Mesenchymal stem cell (in vitro differentiated cells and primary cell): ENCODE measurements at regions not wholly inside any gene's neighbourhood (a gene's known extent, or its start where the extent isn't known, plus 50 kb on each side); places are given as distances from the start of the nearest gene placed in this dataset.

Source experiments
- DNase-seq: peaks from one replicate; pipeline ENCODE4 v3.0.0-alpha.2; 2013
- H2AFZ ChIP-seq: one replicate; pipeline ENCODE4 v1.6.1; 2013; ENCODE audit warnings: low read depth, mild to moderate bottlenecking, control low read depth, inconsistent platforms, low read length, moderate library complexity
- H2AK5ac ChIP-seq: 2 replicates; pipeline ENCODE4 v1.6.1; 2013; ENCODE audit warnings: low read length, moderate library complexity, mild to moderate bottlenecking, inconsistent platforms; ENCODE audit not compliant: severe bottlenecking
- H2BK120ac ChIP-seq: one replicate; pipeline ENCODE4 v1.6.1; 2013; ENCODE audit warnings: low read depth, mild to moderate bottlenecking, inconsistent platforms, low read length, moderate library complexity
- H2BK12ac ChIP-seq, 2 experiments: one replicate each; pipeline ENCODE4 v1.6.1; 2013; ENCODE audit warnings: inconsistent platforms in 2 of 2, low read length in 2 of 2, mild to moderate bottlenecking in 2 of 2, moderate library complexity in 2 of 2, control low read depth in 1 of 2
- H2BK15ac ChIP-seq: one replicate; pipeline ENCODE4 v1.6.1; 2013; ENCODE audit warnings: mild to moderate bottlenecking, low read depth, inconsistent platforms; ENCODE audit not compliant: poor library complexity, severe bottlenecking
- H2BK5ac ChIP-seq: 2 replicates; pipeline ENCODE4 v1.6.1; 2013; ENCODE audit warnings: low read depth, mild to moderate bottlenecking, low read length, control low read depth, inconsistent platforms; ENCODE audit not compliant: poor library complexity, severe bottlenecking
- H3K14ac ChIP-seq, 2 experiments: one replicate each; pipeline ENCODE4 v1.6.1; 2013; ENCODE audit warnings: inconsistent platforms in 2 of 2, low read length in 2 of 2, control low read depth in 1 of 2, mild to moderate bottlenecking in 1 of 2, moderate library complexity in 1 of 2
- H3K18ac ChIP-seq, 2 experiments: one replicate each; pipeline ENCODE4 v1.6.1; 2013; ENCODE audit warnings: inconsistent platforms in 2 of 2, low read length in 2 of 2, control low read depth in 1 of 2, low read depth in 1 of 2, mild to moderate bottlenecking in 1 of 2
- H3K23ac ChIP-seq, 2 experiments: one replicate each; pipeline ENCODE4 v1.6.1; 2013; ENCODE audit warnings: inconsistent platforms in 2 of 2, low read length in 2 of 2, mild to moderate bottlenecking in 2 of 2, moderate library complexity in 2 of 2, control low read depth in 1 of 2
- H3K27ac ChIP-seq: 2 replicates; pipeline ENCODE4 v1.5.1; 2013; ENCODE audit warnings: mild to moderate bottlenecking, moderate library complexity, low read length, control low read depth, inconsistent platforms; ENCODE audit not compliant: poor library complexity, severe bottlenecking
- H3K27me3 ChIP-seq, 2 experiments: 2 replicates each; pipeline versions ENCODE4 v1.6.1 to v1.7.0; 2013; ENCODE audit warnings: low read length in 2 of 2, mild to moderate bottlenecking in 2 of 2, moderate library complexity in 2 of 2, control low read depth in 1 of 2, inconsistent platforms in 1 of 2; ENCODE audit not compliant: control insufficient read depth in 1 of 2, insufficient read depth in 1 of 2
- H3K36me3 ChIP-seq, 2 experiments: 2 replicates each; pipeline versions ENCODE4 v1.6.1 to v1.7.0; 2013; ENCODE audit warnings: low read length in 2 of 2, control low read depth in 1 of 2, inconsistent platforms in 1 of 2, low read depth in 1 of 2, mild to moderate bottlenecking in 1 of 2; ENCODE audit not compliant: insufficient read depth in 2 of 2, control insufficient read depth in 1 of 2
- H3K4ac ChIP-seq, 2 experiments: one replicate each; pipeline ENCODE4 v1.6.1; 2013; ENCODE audit warnings: inconsistent platforms in 2 of 2, low read length in 2 of 2, mild to moderate bottlenecking in 2 of 2, moderate library complexity in 2 of 2, control low read depth in 1 of 2, low read depth in 1 of 2
- H3K4me1 ChIP-seq: 2 replicates; pipeline ENCODE4 v1.6.1; 2013; ENCODE audit warnings: low read depth, low read length, control low read depth; ENCODE audit not compliant: control insufficient read depth, insufficient read depth
- H3K4me2 ChIP-seq: 2 replicates; pipeline ENCODE4 v1.6.1; 2013; ENCODE audit warnings: low read length, mild to moderate bottlenecking, inconsistent platforms; ENCODE audit not compliant: poor library complexity, severe bottlenecking
- H3K4me3 ChIP-seq, 2 experiments: 2 replicates each; pipeline versions ENCODE4 v1.5.1 to v1.7.0; 2013; ENCODE audit warnings: low read length in 2 of 2, mild to moderate bottlenecking in 2 of 2, control low read depth in 1 of 2, low read depth in 1 of 2; ENCODE audit not compliant: insufficient read depth in 1 of 2
- H3K79me1 ChIP-seq: replicated peaks from 2 replicates; pipeline ENCODE4 v1.6.1; 2013; ENCODE audit warnings: mild to moderate bottlenecking, control low read depth, low read length, inconsistent platforms; ENCODE audit not compliant: poor library complexity, severe bottlenecking
- H3K9ac ChIP-seq: 2 replicates; pipeline ENCODE4 v1.7.0; 2013; ENCODE audit warnings: mild to moderate bottlenecking, low read length, moderate library complexity
- H3K9me3 ChIP-seq: 2 replicates; pipeline ENCODE4 v1.7.0; 2013; ENCODE audit warnings: mild to moderate bottlenecking, low read length; ENCODE audit not compliant: control insufficient read depth
- H4K8ac ChIP-seq: one replicate; pipeline ENCODE4 v1.6.1; 2013; ENCODE audit warnings: inconsistent platforms, mild to moderate bottlenecking, low read length, moderate library complexity
- H4K91ac ChIP-seq: one replicate; pipeline ENCODE4 v1.6.1; 2013; ENCODE audit warnings: mild to moderate bottlenecking, low read length, inconsistent platforms
- WGBS: methylation state at CpG from one replicate; pipeline ENCODE4 v1.1.7; 2013; ENCODE audit warnings: mixed read lengths; 5-methylcytosine and 5-hydroxymethylcytosine counted together

- Histone ChIP-seq H2BK120ac (no peak overlapping the region), H3K4me1 (no peaks in the 10 kb centered on the region), H2BK15ac (no peak overlapping the region), H3K4ac (no peak overlapping the region), H3K27me3 (peaks cover 0 to 4% of the 10 kb centered on the region in 2 experiments), H3K27ac (no peak overlapping the region), H3K79me1 (no peaks in the 10 kb centered on the region), H2AK5ac (no peak overlapping the region), H3K36me3 (no peaks in the 10 kb centered on the region), H2BK12ac (no peak overlapping the region), H3K9ac (no peak overlapping the region), H3K23ac (no peak overlapping the region), H4K91ac (no peak overlapping the region), H3K4me3 (no peak overlapping the region), H3K14ac (no peak overlapping the region), H2BK5ac (no peak overlapping the region), H3K18ac (no peak overlapping the region), H2AFZ (no peak overlapping the region), H3K9me3 (no peaks in the 10 kb centered on the region), H3K4me2 (no peak overlapping the region), H4K8ac (no peak overlapping the region)
- no peak for DNase-seq
- WGBS, result 53% methylated on average over 1 of the region's 2 CpGs
These were observed 145.1 kb downstream of the UQCRFS1 start for GRCh38 chr19:29067831-29068230.

GRCh38 chr19:29062475-29063435, 150.2 kb downstream of the UQCRFS1 start:
- no peak overlapping the region for H3K14ac ChIP-seq
- H4K91ac ChIP-seq, result no peak overlapping the region
- H2BK120ac ChIP-seq, result no peak overlapping the region
- H2AK5ac ChIP-seq, result no peak overlapping the region
- no peak overlapping the region for H3K4ac ChIP-seq
- H3K4me2 ChIP-seq, result no peak overlapping the region
- no peak overlapping the region for H2AFZ ChIP-seq
- H3K9me3 ChIP-seq, result no peaks in the 10 kb centered on the region
- no peak overlapping the region for H3K18ac ChIP-seq
- no peak overlapping the region for H4K8ac ChIP-seq
- no peak overlapping the region for H3K23ac ChIP-seq
- 43% methylated on average over 14 of the region's 14 CpGs for WGBS
- no peak for DNase-seq
- H3K27ac ChIP-seq, result no peak overlapping the region
- H2BK5ac ChIP-seq, result no peak overlapping the region
- H3K36me3 ChIP-seq, result no peaks in the 10 kb centered on the region
- no peak overlapping the region for H2BK15ac ChIP-seq
- no peaks in the 10 kb centered on the region for H3K4me1 ChIP-seq
- H3K79me1 ChIP-seq, result no peaks in the 10 kb centered on the region
- no peak overlapping the region for H2BK12ac ChIP-seq
- H3K4me3 ChIP-seq, result no peak overlapping the region
- peaks cover 0 to 22% of the 10 kb centered on the region in 2 experiments for H3K27me3 ChIP-seq
- no peak overlapping the region for H3K9ac ChIP-seq

- no peak overlapping the region for H3K4me3 ChIP-seq
- no peak overlapping the region for H2BK12ac ChIP-seq
- no peak overlapping the region for H3K4ac ChIP-seq
- no peaks in the 10 kb centered on the region for H3K4me1 ChIP-seq
- no peak overlapping the region for H4K8ac ChIP-seq
- H3K36me3 ChIP-seq, result no peaks in the 10 kb centered on the region
- no peak overlapping the region for H3K23ac ChIP-seq
- H3K14ac ChIP-seq, result no peak overlapping the region
- H3K79me1 ChIP-seq, result no peaks in the 10 kb centered on the region
- no peak overlapping the region for H3K4me2 ChIP-seq
- H3K9ac ChIP-seq, result no peak overlapping the region
- no peaks in the 10 kb centered on the region for H3K9me3 ChIP-seq
- no peak overlapping the region for H2BK5ac ChIP-seq
- H2BK15ac ChIP-seq, result no peak overlapping the region
- no peak overlapping the region for H3K27ac ChIP-seq
- H4K91ac ChIP-seq, result no peak overlapping the region
- H2BK120ac ChIP-seq, result no peak overlapping the region
- no peak overlapping the region for H3K18ac ChIP-seq
- H2AFZ ChIP-seq, result no peak overlapping the region
- H3K27me3 ChIP-seq, result peaks cover 0 to 22% of the 10 kb centered on the region in 2 experiments
- no peak overlapping the region for H2AK5ac ChIP-seq
- 59% methylated on average over 7 of the region's 7 CpGs for WGBS
- DNase-seq, result no peak
These were observed 152.1 kb downstream of the UQCRFS1 start for GRCh38 chr19:29060813-29061364.

GRCh38 chr19:29056535-29056934, 156.4 kb downstream of the UQCRFS1 start:
- Histone ChIP-seq H2AK5ac (no peak overlapping the region), H3K18ac (no peak overlapping the region), H3K9ac (no peak overlapping the region), H3K9me3 (no peaks in the 10 kb centered on the region), H3K36me3 (no peaks in the 10 kb centered on the region), H4K91ac (no peak overlapping the region), H3K4me3 (no peak overlapping the region), H3K4me1 (no peaks in the 10 kb centered on the region), H2BK120ac (no peak overlapping the region), H3K79me1 (no peaks in the 10 kb centered on the region), H3K27ac (no peak overlapping the region), H2BK15ac (no peak overlapping the region), H3K4ac (no peak overlapping the region), H3K14ac (no peak overlapping the region), H3K23ac (no peak overlapping the region), H2BK5ac (no peak overlapping the region), H2BK12ac (no peak overlapping the region), H3K4me2 (no peak overlapping the region), H2AFZ (no peak overlapping the region), H4K8ac (no peak overlapping the region), H3K27me3 (peaks cover 0 to 10% of the 10 kb centered on the region in 2 experiments)
- 82% methylated on average over 5 of the region's 5 CpGs for WGBS
- no peak for DNase-seq
